Kidney (tissue), 13 donors: ENCODE measurements at regions not wholly inside any gene's neighbourhood (a gene's known extent, or its start where the extent isn't known, plus 50 kb on each side); places are given as distances from the start of the nearest gene placed in this dataset.

Experiments
- DNase-seq, 5 donors: peaks; one replicate each; pipeline ENCODE4 v3.0.0-alpha.2; 2013 to 2020
- FAIRE-seq: peaks from 2 replicates; lab custom pipeline; 2012; peaks lifted over from hg19 to GRCh38; lab: Jason Lieb, UNC
- H3K27ac ChIP-seq, 2 donors: one replicate each; pipeline ENCODE4 v1.7.0; 2013; ENCODE audit warnings: low read depth in 2 of 2, low read length in 2 of 2, inconsistent platforms in 1 of 2
- H3K27me3 ChIP-seq: one replicate; pipeline ENCODE4 v1.7.1; 2013; ENCODE audit warnings: low read length, inconsistent platforms; ENCODE audit not compliant: control insufficient read depth, insufficient read depth
- H3K36me3 ChIP-seq, 3 donors: one replicate each; pipeline versions ENCODE4 v1.7.0 to v1.7.1; 2013; ENCODE audit warnings: low read length in 3 of 3, control low read depth in 1 of 3, inconsistent platforms in 1 of 3; ENCODE audit not compliant: insufficient read depth in 3 of 3, control insufficient read depth in 2 of 3
- H3K4me1 ChIP-seq, 3 donors: one replicate each; pipeline versions ENCODE4 v1.7.0 to v1.7.1; 2013; ENCODE audit warnings: low read length in 3 of 3, inconsistent platforms in 1 of 3, low read depth in 1 of 3; ENCODE audit not compliant: control insufficient read depth in 2 of 3, insufficient read depth in 2 of 3
- H3K4me3 ChIP-seq, 3 donors: one replicate each; pipeline versions ENCODE4 v1.7.0 to v1.8.1; 2013; ENCODE audit warnings: low read length in 3 of 3, control low read depth in 1 of 3, inconsistent platforms in 1 of 3
- H3K9ac ChIP-seq, 3 donors: one replicate each; pipeline versions ENCODE4 v1.7.0 to v1.7.1; 2013; ENCODE audit warnings: low read length in 3 of 3, control low read depth in 1 of 3, inconsistent platforms in 1 of 3
- H3K9me3 ChIP-seq, 3 donors: one replicate each; pipeline versions ENCODE4 v1.7.0 to v1.7.1; 2013; ENCODE audit warnings: low read length in 3 of 3, control low read depth in 1 of 3, inconsistent platforms in 1 of 3; ENCODE audit not compliant: control insufficient read depth in 2 of 3, insufficient read depth in 1 of 3
- CTCF ChIP-seq: IDR thresholded peaks from 3 replicates; pipeline ENCODE4 v1.5.1; 2012; ENCODE audit warnings: mild to moderate bottlenecking, moderate library complexity, borderline replicate concordance; ENCODE audit not compliant: insufficient read depth; ENCODE audit errors: extremely low read depth
- intact Hi-C: fragments of 100-400 bp; cut with DNase I; formaldehyde crosslinking; loops from one replicate; pipeline ENCODE4 v1.11.1; 2022
- donor health status: control.
- donor health status: control.
- donor health status: control.
- donor health status: control.
- donor health status: control.
- donor health status: DM: yes; HTN: yes; CAD: no.
- donor health status: Normal renal cell carcinoma (clear cell type).

DNA sequence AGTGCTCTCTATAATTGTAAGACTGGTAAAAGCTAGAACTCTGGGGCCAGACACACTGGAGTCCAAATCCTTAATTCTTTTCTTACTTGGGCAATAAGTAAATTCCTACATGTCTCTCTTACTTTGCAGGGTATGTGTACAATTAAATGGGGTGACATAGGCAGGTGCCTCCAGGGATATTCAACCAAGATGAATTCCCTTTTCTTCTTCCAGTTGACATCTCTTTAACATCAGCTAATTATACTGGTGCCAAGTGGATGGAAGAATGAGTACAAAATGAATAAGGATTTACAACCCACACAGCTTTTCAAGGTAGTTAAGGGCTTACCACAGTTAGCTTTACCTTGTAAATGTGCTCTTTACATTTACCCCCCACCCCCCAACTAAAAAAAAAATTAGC lies 295.5 kb upstream of the GADL1 start:
- Histone ChIP-seq H3K27ac (no peak overlapping the region), H3K4me3 (no peak overlapping the region), H3K27me3 (no peaks in the 10 kb centered on the region), H3K9me3 (no peaks in the 10 kb centered on the region), H3K9ac (no peak overlapping the region), H3K36me3 (no peaks in the 10 kb centered on the region), H3K4me1 (peaks cover 0 to 23% (median 0%) of the 10 kb centered on the region in 3 donors)
- no peak for TF ChIP-seq CTCF
- intact Hi-C loops: no loop called here
- DNase-seq (no peak), FAIRE-seq (no peak)

DNA sequence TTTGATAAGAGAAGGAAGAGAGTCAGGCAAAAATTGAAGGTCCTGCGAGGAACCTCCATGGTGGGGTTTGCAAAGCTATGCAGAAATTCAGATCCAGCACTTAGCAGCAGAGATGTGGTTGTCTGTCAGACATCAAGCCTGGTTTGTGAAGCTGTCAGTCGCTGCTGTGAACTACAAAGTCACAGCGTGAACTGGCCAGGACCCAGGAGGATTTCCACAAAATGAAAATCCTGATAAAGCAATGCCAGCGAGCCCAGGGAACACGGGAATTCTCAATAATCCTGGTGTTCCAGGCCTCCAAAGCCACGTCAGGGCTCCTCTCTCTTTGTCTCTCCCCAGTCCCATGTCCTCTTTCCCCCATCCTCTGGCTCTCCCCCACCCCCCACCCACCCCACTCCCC lies 296.9 kb upstream of the GADL1 start:
- no peaks in the 10 kb centered on the region for H3K27me3 ChIP-seq
- peaks cover 0 to 18% (median 0%) of the 10 kb centered on the region in 3 donors for H3K4me1 ChIP-seq
- no peak overlapping the region for H3K27ac ChIP-seq
- no peak for FAIRE-seq
- TF ChIP-seq CTCF: no peak
- no peaks in the 10 kb centered on the region for H3K9me3 ChIP-seq
- no peak for DNase-seq
- intact Hi-C loops: no loop called here
- H3K9ac ChIP-seq: no peak overlapping the region
- no peaks in the 10 kb centered on the region for H3K36me3 ChIP-seq
- H3K4me3 ChIP-seq: no peak overlapping the region

DNA sequence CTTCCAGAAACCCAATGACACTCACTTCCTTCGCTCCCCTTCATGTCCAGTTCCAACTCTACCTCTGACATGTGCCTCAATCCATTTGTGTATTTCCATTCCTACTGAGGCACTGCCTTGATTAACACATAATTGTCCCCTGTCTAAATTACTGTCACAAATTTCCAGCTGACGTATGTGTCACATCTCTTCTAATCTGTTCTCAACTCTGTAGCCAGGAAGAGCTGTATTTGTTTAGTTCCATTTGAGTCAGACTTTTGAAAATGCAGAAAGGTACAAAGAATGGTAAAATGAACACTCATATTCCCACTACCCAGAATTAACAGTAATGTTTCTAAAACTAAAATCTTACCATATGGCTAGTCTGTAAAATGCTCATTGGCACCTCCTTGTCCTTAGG lies 299.0 kb upstream of the GADL1 start:
- Histone ChIP-seq H3K4me3 (no peak overlapping the region), H3K36me3 (no peaks in the 10 kb centered on the region), H3K4me1 (peaks cover 0 to 1% (median 0%) of the 10 kb centered on the region in 3 donors), H3K27me3 (no peaks in the 10 kb centered on the region), H3K27ac (no peak overlapping the region), H3K9ac (no peak overlapping the region), H3K9me3 (no peaks in the 10 kb centered on the region)
- no peak for DNase-seq
- intact Hi-C loops: no loop called here
- TF ChIP-seq CTCF: no peak
- FAIRE-seq: no peak

GRCh38 chr3:31193871-31194270 lies 299.4 kb upstream of the GADL1 start:
- DNase-seq: no peak
- FAIRE-seq: no peak
- intact Hi-C loops: no loop called here

More at GRCh38 chr3:31193871-31194270, 299.4 kb upstream of the GADL1 start:
- no peak for TF ChIP-seq CTCF
- no peaks in the 10 kb centered on the region for H3K36me3 ChIP-seq
- no peak overlapping the region for H3K4me3 ChIP-seq
- H3K27me3 ChIP-seq: no peaks in the 10 kb centered on the region
- H3K27ac ChIP-seq: no peak overlapping the region
- H3K4me1 ChIP-seq: no peaks in the 10 kb centered on the region
- H3K9me3 ChIP-seq: no peaks in the 10 kb centered on the region
- no peak overlapping the region for H3K9ac ChIP-seq
